NT2/D1 (cell line): ENCODE measurements at regions not wholly inside any gene's neighbourhood (a gene's known extent, or its start where the extent isn't known, plus 50 kb on each side); places are given as distances from the start of the nearest gene placed in this dataset.

ENCODE experiments used
- SUZ12 ChIP-seq: IDR thresholded peaks from 2 replicates; pipeline ENCODE4 v1.6.1; 2011; ENCODE audit not compliant: insufficient read length, insufficient read depth; ENCODE audit errors: extremely low read depth
- YY1 ChIP-seq: IDR thresholded peaks from 2 replicates; pipeline ENCODE4 v1.6.1; 2011; ENCODE audit not compliant: insufficient read length, insufficient read depth
- ZNF274 ChIP-seq: IDR thresholded peaks from 2 replicates; pipeline ENCODE4 v1.6.1; 2011; ENCODE audit warnings: mild to moderate bottlenecking, low read depth, low read length

DNA sequence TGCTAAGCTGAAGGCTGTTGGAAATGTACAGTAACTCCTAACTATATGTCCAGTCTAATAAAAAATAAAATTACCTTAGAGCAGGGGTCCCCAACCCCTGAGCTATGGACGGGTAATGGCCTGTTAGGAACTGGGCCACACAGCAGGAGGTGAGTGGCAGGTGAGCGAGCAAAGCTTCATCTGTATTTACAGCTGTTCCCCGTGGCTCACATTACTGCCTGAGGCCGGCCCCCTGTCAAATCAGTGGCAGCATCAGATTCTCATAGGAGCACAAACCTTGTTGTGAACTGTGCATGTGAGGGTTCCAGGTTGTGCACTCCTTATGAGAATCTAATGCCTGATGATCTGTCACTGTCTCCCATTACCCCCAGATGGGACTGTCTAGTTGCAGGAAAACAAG is 73.1 kb upstream of the CXCR4 start:
- TF ChIP-seq SUZ12 (no peak), YY1 (no peak), ZNF274 (no peak)
